ENCODE measurements at regions not wholly inside any gene's neighbourhood (a gene's known extent, or its start where the extent isn't known, plus 50 kb on each side); places are given as distances from the start of the nearest gene placed in this dataset.

DNA sequence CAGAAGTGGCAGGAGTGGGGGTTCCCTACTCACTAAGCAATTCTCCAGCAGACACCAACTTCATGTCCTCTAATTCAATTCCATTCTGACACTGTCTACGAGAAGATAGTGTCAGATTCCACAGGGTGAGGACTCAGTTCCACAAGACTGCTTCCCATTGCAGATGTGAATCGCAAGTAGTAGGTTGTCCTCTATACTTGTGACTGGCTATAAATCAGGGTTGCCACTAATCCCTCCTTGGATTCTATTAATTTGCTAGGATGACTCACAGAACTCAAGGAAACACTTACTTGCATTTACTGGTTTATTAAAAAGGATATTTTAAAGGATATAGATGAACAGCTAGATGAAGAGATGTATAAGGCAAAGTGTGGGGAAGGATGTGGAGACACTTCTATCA is 184.1 kb upstream of the ACVR2A start:
- TF ChIP-seq, protein P1, sequence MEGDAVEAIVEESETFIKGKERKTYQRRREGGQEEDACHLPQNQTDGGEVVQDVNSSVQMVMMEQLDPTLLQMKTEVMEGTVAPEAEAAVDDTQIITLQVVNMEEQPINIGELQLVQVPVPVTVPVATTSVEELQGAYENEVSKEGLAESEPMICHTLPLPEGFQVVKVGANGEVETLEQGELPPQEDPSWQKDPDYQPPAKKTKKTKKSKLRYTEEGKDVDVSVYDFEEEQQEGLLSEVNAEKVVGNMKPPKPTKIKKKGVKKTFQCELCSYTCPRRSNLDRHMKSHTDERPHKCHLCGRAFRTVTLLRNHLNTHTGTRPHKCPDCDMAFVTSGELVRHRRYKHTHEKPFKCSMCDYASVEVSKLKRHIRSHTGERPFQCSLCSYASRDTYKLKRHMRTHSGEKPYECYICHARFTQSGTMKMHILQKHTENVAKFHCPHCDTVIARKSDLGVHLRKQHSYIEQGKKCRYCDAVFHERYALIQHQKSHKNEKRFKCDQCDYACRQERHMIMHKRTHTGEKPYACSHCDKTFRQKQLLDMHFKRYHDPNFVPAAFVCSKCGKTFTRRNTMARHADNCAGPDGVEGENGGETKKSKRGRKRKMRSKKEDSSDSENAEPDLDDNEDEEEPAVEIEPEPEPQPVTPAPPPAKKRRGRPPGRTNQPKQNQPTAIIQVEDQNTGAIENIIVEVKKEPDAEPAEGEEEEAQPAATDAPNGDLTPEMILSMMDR (IDR thresholded peaks at IDR 0.05) = no peak
- no peaks in the 10 kb centered on the region for H3K4me1 ChIP-seq (ENCODE audit: low read depth)
- H3K4me3 ChIP-seq = no peak overlapping the region
- intact Hi-C loops (cut with DNase I, micrococcal nuclease) = no loop called here
- DNase-seq (no peak), ATAC-seq (no peak)
- no peaks in the 10 kb centered on the region for H3K36me3 ChIP-seq (ENCODE audit: low read depth)
- H3K9me3 ChIP-seq = no peaks in the 10 kb centered on the region

DNA sequence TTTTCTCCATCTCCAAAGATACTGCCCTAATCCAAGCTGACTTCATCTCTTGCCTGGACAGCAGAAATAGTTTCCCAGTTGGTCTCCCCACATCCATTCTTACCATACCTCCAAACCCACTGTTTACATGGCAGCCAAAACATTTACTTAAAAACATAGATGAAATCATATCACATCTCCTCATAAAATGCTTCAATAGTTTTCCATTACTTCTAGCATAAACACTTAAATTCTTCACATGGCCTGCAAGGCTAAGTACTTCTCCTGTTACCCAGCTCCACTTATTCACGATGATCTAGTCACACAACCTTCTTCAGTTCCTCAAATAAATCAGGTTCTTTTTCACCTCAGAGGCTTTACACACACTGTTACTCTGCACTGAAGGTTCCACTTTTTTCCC is 185.8 kb upstream of the ACVR2A start:
- H3K9me3 ChIP-seq = no peaks in the 10 kb centered on the region
- ATAC-seq (no peak), DNase-seq (no peak)
- TF ChIP-seq, protein P1 (IDR thresholded peaks at IDR 0.05) = no peak
- H3K4me1 ChIP-seq (ENCODE audit: low read depth) = no peaks in the 10 kb centered on the region
- no peaks in the 10 kb centered on the region for H3K36me3 ChIP-seq (ENCODE audit: low read depth)
- intact Hi-C loops (cut with DNase I, micrococcal nuclease) = no loop called here
- no peak overlapping the region for H3K4me3 ChIP-seq

DNA sequence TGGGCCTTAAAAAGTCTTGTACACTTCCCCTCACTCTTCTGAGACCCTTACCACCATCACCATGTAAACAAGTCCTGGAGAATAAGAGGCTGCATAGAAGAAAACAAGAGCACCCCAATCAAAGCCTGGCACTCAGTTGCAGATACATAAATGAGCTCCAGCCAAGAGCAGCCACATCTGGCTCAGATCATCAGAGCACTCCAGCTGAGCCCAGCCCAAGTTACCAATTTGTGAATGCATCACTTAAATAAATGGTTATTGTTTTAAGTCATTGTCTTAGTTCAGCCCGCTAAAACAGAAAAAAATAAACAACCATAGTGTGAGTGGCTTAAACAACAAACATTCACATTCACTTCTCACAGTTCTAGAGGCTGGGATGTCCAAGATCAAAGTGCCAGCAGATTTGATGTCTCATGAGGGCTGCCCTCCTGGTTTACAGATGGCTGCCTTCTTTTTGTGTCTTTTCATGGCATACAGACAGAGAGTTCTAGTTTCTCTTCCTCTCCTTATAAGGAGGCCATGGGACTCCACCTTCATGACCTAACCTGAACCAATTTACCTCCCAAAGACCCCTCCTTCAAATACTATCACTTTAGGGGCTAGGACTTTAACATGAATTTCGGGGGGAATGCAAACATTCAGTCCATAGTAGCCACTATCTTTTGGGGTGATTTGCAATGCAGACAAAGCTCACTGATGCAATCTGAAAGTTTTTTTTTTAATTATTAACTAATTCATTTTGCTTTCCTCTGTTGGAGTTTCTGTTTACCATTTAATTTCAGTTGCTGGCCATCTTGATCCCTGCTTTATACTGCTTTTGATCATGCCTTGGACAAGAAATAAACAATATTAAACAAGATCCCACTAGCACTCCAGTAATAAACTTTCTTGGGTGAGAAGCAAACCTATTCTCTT is 187.5 kb upstream of the ACVR2A start:
- DNase-seq (no peak), ATAC-seq (no peak)
- Histone ChIP-seq H3K9me3 (no peaks in the 10 kb centered on the region), H3K36me3 (ENCODE audit: low read depth) (no peaks in the 10 kb centered on the region), H3K4me1 (ENCODE audit: low read depth) (no peaks in the 10 kb centered on the region), H3K4me3 (no peak overlapping the region)
- TF ChIP-seq, protein P1 (IDR thresholded peaks at IDR 0.05) = no peak
- intact Hi-C loops (cut with DNase I, micrococcal nuclease) = no loop called here

DNA sequence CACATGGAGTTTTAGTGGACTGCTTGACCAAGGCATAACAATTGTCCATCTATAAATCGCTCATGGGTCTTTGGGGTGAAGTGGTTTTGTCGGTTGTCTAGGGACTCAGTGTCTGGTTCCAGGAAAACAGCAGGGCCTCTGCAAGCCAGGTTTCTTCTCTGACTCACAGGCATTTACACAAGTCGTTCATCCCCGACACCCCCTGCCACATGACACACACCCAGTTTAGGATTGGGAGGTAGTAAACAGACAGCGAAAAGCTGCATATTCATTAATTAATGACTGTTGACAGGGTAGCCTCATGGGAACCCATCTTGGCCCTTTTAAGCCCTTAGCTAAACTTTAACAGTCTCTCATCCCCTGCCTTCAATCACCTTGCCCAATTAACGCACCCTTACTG is 194.8 kb upstream of the ACVR2A start:
- H3K4me1 ChIP-seq (ENCODE audit: low read depth) = no peaks in the 10 kb centered on the region
- intact Hi-C loops (cut with DNase I, micrococcal nuclease) = no loop called here
- ATAC-seq (no peak), DNase-seq (no peak)
- no peaks in the 10 kb centered on the region for H3K36me3 ChIP-seq (ENCODE audit: low read depth)
- TF ChIP-seq, protein P1 (IDR thresholded peaks at IDR 0.05) = no peak
- no peaks in the 10 kb centered on the region for H3K9me3 ChIP-seq
- no peak overlapping the region for H3K4me3 ChIP-seq

DNA sequence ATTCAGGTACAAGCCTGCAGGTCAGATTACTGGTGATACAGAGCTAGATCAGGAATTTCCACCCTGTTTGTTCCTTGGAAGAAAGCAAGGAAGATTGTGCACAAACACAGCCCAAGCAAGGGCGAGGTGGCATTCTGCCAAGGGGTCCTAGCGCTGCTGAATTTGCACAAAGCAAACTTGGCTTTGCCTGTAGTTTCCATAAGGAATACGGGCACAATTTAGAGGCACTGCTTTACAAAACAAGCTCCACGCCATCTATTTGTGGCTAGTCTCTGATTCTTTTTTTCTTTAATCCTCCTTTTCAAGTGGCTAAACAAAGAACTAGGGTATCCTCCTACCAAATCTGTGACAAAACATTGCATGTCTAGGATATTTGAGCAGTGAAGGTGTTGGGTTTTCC is 195.5 kb upstream of the ACVR2A start:
- ATAC-seq = no peak
- TF ChIP-seq, protein P1 (IDR thresholded peaks at IDR 0.05) = no peak
- no peaks in the 10 kb centered on the region for H3K9me3 ChIP-seq
- H3K4me3 ChIP-seq = no peak overlapping the region
- intact Hi-C loops (cut with DNase I, micrococcal nuclease) = no loop called here
- H3K36me3 ChIP-seq (ENCODE audit: low read depth) = no peaks in the 10 kb centered on the region
- no peaks in the 10 kb centered on the region for H3K4me1 ChIP-seq (ENCODE audit: low read depth)
- DNase-seq = no peak

Data from mucosa of descending colon (tissue), 3 donors.